ENCODE measurements at regions not wholly inside any gene's neighbourhood (a gene's known extent, or its start where the extent isn't known, plus 50 kb on each side); places are given as distances from the start of the nearest gene placed in this dataset.
"Not testable (repeated sequence)": the region's sequence is repeated elsewhere in the genome, so short reads cannot be mapped to it uniquely, and the experiment has no call there.

DNA sequence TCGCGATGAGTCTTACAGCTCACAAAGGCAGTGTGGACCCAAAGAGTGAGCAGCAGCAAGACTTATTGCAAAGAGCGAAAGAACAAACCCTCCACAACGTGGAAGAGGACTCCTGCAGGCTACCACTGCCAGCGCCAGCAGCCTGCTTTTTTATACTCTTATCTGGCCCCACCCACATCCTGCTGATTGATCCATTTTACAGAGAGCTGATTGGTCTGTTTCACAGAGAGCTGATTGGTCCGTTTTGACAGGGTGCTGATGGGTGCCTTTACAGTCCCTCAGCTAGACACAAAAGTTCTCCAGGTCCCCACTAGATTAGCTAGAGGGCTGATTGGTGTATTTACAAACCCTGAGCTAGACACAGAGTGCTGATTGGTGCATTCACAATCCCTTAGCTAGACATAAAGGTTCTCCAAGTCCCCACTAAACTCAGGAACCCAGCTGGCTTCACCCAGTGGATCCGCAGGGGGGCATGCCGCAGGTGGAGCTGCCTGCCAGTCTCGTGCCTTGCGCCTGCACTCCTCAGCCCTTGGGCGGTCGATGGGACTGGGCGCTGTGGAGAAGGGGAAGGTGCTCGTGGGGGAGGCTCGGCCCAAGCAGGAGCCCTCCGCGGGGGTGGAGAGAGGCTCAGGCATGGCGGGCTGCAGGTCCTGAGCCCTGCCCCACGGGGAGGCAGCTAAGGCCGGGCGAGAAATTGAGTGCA is 75.7 kb downstream of the QDPR start:
- not testable (repeated sequence) for DNase-seq

DNA sequence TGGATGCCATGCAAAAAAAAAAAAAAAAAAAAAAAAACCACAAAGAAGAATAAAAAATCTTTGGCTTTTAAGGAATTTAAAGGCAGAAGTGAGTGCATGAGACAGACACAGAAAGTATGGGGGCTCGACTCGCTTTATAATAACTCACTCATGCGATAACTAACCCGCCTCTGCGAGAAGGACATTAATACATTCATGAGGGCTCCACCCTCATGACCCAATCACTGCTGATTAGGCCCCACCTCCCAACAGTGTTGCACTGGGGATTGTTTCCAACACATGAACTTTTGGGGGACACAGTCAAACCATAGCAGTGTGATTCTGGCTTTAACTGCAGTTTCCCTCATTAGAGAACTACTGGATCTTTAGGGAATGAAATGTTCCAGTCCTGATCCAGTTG is 78.1 kb downstream of the QDPR start:
- no peak for DNase-seq

DNA sequence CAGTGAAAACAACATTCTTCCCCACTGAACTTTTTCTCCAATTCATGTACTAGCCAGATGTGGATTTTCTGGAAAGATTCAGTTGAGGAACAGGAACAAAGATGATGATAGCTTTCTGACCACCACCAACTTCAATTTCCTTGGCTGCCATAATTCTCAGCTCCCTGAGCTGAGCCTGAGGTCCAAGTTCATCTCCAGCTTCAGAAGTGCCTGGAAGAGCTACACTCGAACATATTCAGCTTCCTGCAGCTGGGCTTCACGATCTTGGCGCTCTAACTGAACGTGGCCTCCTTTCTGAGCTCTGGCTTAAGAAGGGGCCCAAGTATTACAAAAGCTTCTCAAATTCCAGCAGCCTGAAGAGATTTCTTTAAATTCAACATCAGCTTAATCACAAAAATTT is 83.9 kb downstream of the QDPR start:
- DNase-seq: no peak

DNA sequence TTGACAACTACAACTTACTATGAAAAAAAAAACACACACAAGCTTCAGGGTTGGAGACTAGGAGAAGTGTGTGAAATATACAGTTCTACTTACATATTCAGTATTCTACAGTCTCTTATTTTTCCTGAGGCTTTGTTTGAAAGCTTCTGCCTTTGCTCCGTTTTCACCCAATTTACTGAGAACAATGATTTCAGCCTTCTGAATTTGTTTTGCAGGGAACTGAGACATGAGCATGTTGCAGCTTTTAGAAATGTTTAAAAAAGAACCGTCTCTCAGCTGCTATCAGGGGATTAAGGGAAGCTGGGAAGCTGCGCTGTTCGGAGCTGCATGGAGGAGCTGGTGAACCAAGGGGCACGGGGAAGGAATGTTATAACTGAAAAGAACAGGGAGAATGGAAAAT is 85.7 kb downstream of the QDPR start:
- DNase-seq: no peak

DNA sequence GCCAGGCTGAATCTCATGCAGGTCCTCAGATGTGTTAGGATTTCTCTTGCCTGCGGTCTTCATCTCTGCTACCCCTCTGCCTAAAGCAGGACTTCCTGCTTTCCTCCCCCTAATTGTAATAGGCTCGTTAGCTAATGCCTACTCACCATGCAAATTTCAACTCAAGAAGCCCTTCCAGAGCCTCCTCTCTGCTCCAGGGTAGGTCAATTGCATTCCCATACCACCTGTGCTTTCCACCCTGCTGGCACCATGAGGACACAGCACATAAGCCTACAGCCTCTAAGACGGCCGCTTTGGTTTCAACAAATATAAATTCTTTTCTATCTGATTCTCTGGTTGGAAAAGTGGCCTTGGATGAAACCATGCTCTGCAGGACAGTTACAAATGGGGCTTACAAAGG is 93.9 kb downstream of the QDPR start:
- DNase-seq: no peak

DNA sequence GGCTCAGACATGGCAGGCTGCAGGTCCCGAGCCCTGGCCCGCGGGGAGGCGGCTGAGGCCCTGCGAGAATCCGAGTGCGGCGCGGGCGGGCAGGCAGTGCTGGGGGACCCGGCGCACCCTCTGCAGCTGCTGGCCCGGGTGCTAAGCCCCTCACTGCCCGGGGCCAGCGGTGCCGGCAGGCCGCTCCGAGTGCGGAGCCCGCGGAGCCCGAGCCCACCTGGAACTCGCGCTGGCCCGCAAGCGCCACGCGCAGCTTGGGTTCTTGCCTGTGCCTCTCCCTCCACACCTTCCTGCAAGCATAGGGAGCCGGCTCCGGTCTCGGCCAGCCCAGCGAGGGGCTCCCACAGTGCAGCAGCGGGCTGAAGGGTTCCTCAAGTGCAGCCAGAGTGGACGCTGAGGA is 97.5 kb downstream of the QDPR start:
- DNase-seq: no peak

DNA sequence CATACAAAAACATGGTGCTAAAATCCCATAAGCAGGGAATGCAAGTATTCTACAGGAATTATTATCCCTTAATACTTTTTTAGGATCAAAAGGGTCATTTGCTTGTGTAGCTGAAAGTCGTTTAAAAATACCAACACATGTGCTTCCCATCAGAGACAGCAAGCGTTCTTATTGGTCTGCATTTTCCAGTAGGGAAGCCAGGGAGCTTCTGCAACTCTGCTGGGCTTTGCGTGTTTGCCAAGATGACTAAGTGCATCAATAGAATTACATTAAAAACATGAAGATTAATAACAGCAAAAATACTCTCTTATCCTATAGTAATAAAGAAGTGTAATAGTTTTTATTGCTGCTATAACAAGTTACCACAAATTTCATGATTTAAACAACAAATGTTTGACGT is 111.2 kb downstream of the QDPR start:
- no peak for DNase-seq

DNA sequence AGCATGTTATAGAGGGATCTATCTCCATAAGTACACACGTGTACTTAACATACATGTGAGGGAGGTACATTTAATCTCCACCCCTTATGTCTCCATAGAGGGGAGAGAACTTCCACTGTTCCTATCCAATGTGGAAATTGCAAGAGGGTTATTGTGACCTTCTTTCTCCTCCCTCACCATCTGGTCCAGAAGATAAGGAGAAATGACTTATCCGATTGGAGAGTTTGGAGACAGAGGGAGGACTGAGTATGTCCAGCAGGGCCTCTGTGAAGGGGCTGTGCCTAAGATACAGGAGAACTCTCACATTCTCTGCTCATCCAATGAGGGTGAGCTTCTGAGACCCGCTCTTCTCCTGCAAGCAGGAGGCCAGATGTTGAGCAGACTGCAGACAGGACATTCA is 113.1 kb downstream of the QDPR start:
- no peak for DNase-seq

DNA sequence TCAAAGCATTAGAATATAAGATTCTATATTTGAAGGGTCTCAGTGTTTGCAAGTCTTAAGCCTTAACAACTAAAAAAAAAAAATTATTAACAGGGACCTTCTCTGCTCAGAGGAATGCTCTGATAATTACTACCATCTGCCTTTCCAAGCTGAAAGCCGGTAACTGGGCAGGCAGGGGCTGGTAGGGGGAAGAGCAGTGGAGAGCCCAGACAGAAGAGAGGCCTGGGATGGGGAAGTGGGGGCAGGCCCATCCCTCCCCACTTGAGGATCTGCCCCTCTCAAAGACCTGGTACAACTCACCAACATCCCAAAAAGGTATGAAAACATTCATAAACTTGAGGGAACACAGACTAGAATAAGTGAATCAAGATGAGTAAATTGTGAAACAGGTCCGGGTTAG is 113.9 kb downstream of the QDPR start:
- no peak for DNase-seq

DNA sequence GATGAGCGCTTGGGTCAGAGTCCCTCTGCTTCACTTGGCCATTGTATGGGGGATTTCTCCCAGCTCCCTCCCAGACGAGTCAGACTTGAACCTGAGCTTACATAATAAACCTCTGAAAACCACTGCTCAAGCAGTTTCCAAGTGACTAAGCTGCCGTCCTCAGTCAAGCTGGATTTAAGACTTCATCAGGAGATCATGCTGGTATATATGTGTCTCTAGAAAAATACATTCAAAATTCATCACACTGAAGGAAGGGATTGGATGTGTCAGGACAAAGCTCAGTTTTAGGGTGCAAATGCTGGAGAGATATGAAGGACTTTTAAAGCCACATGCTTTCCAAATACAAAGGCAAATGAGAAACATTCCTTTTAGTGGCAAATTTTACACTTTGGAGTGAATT is 114.3 kb downstream of the QDPR start:
- DNase-seq: no peak

DNA sequence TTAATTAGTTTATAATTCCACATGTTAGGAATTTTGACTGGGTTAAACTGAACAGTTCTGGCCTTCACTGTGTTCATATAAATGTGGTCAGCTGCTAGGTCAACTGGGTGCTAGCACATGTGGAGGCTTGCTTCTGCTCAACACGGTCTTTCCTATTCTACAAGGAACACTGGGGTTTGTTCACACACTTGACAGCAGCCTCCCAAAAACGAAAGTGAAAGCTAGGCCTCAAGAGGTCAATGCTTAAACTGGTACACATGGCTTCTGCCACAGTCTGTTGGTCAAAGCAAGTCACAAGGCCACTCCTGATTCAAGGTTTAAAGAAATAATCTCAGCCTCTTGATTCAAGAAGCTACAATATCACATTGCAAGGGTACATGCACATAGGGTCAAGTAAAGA is 126.5 kb downstream of the QDPR start:
- no peak for DNase-seq

DNA sequence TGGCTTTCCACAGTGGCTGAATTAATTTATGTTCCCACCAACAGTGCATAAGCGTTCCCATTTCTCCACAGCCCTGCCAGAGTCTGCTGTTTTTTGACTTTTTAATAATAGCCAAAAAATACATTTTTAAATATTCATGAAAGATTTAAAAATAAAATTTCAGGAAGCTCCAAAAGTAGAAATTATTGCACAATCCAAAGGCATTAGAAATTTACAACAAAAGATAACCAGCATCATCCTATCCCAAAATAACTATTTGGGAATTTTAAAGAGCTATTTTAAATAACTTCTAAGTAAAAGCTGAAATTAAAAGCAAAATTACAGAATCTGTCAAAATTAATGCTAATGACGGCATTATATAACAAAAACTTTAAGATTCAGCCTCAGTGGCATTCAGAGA is 131.5 kb downstream of the QDPR start:
- no peak for DNase-seq

DNA sequence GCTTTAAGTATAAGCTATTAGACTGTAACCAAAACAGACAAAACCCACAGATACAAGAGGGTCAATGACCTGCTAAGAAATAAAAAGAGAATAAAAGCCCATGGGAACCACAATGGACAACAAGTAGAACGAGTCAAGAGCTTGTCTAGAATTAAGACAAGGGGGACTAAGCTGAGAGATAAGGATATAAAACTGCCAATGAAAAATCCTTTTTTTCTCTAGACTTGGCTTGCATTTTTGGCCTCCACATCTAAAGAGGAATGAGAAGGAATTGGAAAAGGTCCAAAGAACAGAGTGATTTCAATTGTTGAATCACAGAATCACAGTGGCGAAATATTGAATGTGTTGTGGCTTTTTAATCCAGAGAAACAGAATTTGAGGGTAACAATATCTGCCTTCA is 135.7 kb downstream of the QDPR start:
- DNase-seq: no peak

DNA sequence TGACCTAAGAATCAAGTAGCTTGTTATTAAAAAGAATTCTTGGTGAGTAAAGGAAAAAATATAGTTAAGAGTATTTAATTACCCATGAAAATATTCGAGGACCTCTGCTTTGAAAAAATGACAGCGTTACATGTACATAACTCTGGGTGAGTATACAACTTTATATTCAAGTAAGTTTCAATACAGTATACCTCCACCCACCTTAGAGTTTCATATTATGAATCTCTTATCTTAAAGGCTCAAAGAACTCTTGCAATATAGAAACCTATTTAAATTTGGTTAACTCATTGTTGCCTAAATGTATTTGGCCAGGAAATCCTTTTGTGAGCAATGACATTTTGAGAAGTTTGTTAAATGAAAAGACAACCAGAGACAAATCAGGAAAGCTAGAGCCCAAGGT is 138.2 kb downstream of the QDPR start:
- DNase-seq: no peak

DNA sequence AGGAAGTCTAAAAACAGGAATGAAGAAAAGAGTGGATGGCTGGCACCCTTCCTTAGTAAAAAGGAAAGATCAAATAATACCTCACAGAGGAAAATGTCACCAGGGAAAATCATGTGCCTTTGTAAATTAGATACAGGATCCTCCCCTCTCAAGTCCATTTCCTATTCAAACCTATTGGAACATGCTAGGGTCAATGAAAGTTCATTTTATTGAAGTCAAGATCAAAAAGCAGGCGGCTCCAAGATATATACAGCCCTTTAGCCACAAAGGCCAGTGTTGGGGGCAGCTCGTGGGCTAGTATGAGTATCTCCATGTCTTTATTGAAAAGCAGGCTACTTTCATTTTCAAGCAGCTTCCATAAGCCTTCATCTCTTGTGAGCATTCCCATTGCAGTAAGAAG is 141.1 kb downstream of the QDPR start:
- no peak for DNase-seq

DNA sequence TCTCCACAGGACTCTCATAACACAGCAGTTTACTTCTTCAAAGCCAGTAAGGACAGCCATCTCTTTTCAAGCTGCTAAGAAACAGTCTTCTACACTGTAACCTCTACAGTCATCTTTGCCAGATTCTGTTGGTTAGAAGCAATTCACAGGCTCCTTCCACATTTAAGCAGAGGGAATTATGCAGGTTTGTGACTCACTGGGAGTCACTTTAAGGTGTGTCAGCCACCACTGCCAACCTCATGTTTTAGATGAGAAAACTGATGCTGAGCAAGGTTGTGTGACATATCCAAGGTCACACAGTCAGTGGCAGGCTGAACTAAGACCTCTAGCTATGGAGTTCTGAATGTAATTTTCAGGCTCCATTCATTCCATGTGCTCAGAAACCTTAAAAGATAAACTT is 143.5 kb downstream of the QDPR start:
- DNase-seq: no peak

DNA sequence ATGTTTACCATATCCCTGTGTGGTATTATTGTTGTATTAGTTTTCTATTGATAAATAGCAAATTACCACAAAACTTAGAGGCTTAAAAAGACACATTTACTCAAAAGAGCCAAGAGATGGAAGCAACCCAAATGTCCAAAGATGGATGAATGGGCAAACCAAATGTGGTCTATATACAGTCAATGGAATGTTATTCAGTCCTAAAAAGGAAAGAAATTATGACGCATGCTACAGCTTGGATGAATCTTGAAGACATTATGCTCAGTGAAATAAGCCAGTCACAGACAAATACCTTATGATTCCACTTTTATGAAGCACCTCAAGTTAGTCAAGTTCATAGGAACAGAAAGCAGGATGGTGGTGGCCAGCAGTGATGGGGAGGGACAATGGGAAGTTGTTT is 144.7 kb downstream of the QDPR start:
- no peak for DNase-seq

DNA sequence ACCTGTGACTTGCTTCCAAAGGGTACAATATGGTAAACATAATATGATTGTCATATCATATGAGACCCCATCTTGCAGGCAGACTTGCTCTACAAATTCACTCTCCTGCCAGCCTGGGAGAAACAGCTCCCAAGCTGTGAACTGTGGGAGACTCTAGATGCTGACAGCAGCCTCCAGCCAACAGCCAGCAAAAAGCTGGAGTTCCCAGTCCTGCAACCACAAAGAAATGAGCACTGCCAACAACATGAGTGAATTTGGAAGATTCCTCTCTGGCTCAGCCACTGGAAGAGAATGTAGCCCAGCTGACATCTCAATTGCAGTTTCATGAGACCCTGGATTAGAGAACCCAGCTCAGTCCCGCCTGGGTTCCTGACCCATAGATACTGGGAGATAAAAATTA is 145.4 kb downstream of the QDPR start:
- DNase-seq: no peak

DNA sequence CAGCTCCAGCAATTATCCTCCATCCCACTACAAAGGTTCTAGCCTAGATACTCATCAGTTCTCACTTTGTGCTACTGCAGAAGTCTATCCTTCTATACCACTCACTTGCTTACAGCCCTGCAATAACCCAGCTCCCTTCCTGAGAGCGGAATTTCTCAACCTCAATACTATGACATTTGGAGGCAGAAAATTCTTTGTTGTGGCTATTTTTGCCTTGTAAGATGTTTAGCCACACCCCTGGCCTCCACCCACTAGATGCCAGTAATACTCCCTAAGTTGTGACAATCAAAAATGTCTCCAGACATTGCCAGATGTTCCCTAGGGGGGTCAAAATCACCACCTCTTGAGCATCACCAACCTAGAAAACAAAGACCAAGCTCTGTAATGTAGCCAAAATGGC is 149.5 kb downstream of the QDPR start:
- no peak for DNase-seq

DNA sequence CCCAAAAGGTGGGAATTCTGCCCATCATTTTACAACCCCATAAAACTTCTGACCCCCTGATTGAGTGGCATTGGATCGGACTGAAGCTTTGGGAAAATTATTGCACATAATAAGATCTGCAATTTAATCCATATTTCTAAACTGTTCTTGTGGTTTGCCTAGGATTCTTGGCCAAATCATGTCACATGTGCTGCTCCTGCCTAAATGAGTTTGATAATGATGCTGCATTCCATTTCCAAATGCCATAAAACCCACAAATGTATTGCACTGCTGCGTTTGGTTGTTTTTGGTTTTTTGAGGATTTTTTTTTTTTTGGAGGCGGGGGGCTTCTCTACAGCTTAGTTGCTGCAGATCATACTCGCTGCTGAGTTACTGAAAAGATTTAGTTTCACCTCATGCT is 153.6 kb downstream of the QDPR start:
- DNase-seq: no peak

DNA sequence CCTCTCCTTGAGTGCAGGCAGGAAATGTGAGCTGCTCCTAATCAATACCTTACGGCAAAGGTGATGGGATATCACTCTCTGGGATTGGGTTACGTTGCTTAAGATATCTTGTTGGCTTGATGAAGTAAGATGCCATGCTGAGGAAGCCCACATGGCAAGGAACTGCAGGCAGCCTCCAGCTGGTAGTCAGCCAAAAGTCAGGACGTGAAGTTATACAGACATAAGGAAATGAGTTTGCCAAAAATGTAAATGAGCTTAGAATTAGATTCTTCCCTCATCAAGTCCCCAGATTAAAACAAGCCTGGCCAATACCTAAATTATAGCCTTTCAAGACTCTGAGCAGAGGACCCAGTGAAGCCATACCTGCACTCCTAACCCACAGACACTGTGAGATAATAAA is 155.0 kb downstream of the QDPR start:
- no peak for DNase-seq

DNA sequence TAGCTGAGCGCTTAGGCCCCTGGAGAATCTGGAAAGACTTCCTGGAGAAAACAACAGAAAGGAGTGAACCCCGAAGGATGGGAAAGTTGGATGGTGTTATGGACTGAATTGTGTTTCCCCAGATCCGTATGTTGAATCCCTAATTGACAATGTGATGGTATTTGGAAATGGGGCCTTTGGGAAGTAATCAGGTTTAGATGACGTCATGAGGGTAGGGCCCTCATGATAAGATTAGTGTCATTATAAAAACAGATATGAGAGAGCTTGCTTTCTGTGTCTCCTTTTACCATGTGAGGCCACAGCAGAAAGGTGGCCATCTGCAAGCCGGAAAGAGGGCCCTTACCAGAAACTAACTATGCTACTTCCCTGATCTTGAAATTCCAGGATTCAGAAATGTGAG is 159.5 kb downstream of the QDPR start:
- no peak for DNase-seq

DNA sequence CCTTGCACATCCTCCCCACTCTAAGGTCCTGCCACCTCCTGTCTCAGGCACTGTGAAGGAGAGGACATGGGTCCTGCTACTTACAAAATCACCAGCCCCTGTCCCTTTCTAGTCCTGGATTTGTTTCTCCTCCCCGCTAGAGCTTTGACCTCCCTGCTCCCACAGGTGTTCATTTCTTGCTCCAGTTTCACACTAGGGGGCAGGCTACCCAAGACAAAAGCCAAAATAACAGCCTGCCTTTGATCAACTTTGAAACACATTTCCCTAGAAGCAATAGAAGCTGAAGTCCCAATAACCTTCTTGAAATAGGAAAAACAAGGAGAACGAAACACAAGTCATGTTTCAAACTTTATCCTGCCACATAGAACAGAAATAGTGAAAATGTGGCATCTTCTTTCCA is 164.4 kb downstream of the QDPR start:
- DNase-seq: peak; percentile 26

DNA sequence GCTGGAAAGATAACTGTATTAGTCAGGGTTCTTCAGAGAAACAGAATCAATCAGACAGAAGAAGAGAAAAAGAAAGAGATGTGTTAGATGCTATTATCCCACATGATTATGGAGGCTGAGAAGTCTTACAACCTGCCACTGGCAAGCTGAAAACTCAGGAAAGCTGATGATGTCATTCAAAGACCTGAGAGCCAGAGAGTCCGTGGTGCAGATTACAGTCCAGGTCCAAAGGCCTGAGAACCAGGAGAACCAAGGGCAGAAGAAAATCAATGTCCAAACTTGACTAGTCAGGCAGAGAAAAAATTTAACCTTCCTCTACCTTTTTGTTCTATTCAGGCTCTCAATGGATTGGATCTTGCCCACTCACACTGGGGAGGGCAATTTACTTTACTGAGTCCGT is 172.5 kb downstream of the QDPR start:
- no peak for DNase-seq

DNA sequence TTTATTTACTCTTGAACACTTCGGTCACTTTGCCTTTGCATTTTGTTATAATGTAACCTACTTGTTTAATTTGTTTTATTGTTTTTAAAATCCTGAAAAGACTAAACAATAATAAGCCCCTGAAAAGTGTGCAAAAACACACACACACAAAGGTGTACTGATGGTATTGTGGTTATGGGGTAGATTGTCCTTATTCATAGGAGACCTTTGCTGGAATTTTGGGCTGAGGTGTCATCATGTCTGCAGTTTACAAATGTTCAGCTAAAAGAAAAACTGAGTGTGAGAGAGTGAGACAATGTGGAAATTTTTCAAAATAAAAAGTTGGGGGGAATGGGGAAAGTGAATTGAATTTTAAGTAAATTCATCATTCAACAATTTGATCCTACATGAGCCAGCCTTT is 174.9 kb downstream of the QDPR start:
- no peak for DNase-seq

DNA sequence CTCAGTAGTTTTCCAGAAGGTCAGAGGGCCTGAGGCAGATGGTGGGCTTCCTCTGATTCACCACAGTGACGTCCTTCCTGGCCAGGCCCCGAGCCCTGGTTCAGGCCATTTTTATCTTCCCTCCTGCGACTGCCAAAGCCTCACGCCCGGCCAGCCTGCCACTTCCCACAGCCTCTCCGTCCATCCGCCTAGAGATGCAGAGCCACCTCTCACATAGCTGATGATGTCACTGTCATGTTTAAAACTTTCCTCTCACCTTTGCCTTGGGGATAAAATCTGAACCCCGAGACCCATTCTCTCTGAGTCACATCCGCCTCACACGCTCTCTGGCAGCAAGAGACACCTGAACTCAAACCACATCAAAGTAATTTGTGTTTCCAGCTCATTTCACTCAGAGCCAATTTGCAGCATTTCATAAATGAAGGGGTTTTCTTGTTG is 175.3 kb downstream of the QDPR start:
- DNase-seq: peak; percentile 58

Measured in activated T-cell treated with anti-CD3 and anti-CD28 coated beads for 4 hours (primary cell).